ENCODE measurements at regions not wholly inside any gene's neighbourhood (a gene's known extent, or its start where the extent isn't known, plus 50 kb on each side); places are given as distances from the start of the nearest gene placed in this dataset.
"Not testable (repeated sequence)": the region's sequence is repeated elsewhere in the genome, so short reads cannot be mapped to it uniquely, and the experiment has no call there.

GRCh38 chr5:122515210-122515609 lies 203.2 kb downstream of the SNCAIP start:
- H3K4me1 ChIP-seq; H3K27ac ChIP-seq; H3K36me3 ChIP-seq; DNase-seq; H3K4me3 ChIP-seq; H3K9me3 ChIP-seq; intact Hi-C loops (cut with DNase I; ENCODE audit: low total_unique reads); H3K27me3 ChIP-seq: not testable (repeated sequence)

- TF ChIP-seq CTCF (IDR thresholded peaks at IDR 0.05) (peak; percentile 40 to 51 (median 46)), POLR2A (IDR thresholded peaks at IDR 0.05) (no peak)
- H3K4me3 ChIP-seq: no peak overlapping the region
- H3K4me1 ChIP-seq: no peaks in the 10 kb centered on the region
- intact Hi-C loops (cut with DNase I; ENCODE audit: low total_unique reads): no loop called here
- H3K27me3 ChIP-seq: no peaks in the 10 kb centered on the region
- no peaks in the 10 kb centered on the region for H3K9me3 ChIP-seq
- no peaks in the 10 kb centered on the region for H3K36me3 ChIP-seq
- no peak overlapping the region for H3K27ac ChIP-seq
- DNase-seq: peak; percentile 28 to 33
Observed at GRCh38 chr5:122515709-122516431, 203.8 kb downstream of the SNCAIP start.

GRCh38 chr5:122516432-122516743 lies 204.4 kb downstream of the SNCAIP start:
- Histone ChIP-seq H3K36me3 (no peaks in the 10 kb centered on the region), H3K27ac (no peak overlapping the region), H3K9me3 (no peaks in the 10 kb centered on the region), H3K4me1 (no peaks in the 10 kb centered on the region), H3K27me3 (no peaks in the 10 kb centered on the region), H3K4me3 (no peak overlapping the region)
- no peak for DNase-seq
- intact Hi-C loops (cut with DNase I; ENCODE audit: low total_unique reads): no loop called here
- no peak for TF ChIP-seq CTCF (IDR thresholded peaks at IDR 0.05)

- intact Hi-C loops (cut with DNase I; ENCODE audit: low total_unique reads): no loop called here
- TF ChIP-seq CTCF (IDR thresholded peaks at IDR 0.05): no peak
- TF ChIP-seq POLR2A (IDR thresholded peaks at IDR 0.05): no peak
Observed at GRCh38 chr5:122517091-122517490, 205.1 kb downstream of the SNCAIP start.

GRCh38 chr5:122523776-122524175 lies 211.7 kb downstream of the SNCAIP start:
- H3K4me1 ChIP-seq: no peaks in the 10 kb centered on the region
- no peak for TF ChIP-seq POLR2A (IDR thresholded peaks at IDR 0.05)
- TF ChIP-seq CTCF (IDR thresholded peaks at IDR 0.05): no peak
- no peaks in the 10 kb centered on the region for H3K36me3 ChIP-seq
- H3K27me3 ChIP-seq: no peaks in the 10 kb centered on the region
- intact Hi-C loops (cut with DNase I; ENCODE audit: low total_unique reads): no loop called here
- H3K27ac ChIP-seq: no peak overlapping the region
- no peak for DNase-seq
- H3K9me3 ChIP-seq: no peaks in the 10 kb centered on the region
- no peak overlapping the region for H3K4me3 ChIP-seq

More at GRCh38 chr5:122517091-122517490, 205.1 kb downstream of the SNCAIP start:
- DNase-seq: no peak
- Histone ChIP-seq H3K4me1 (no peaks in the 10 kb centered on the region), H3K27ac (no peak overlapping the region), H3K36me3 (no peaks in the 10 kb centered on the region), H3K9me3 (no peaks in the 10 kb centered on the region), H3K27me3 (no peaks in the 10 kb centered on the region), H3K4me3 (no peak overlapping the region)

GRCh38 chr5:122527547-122527946 lies 215.5 kb downstream of the SNCAIP start:
- intact Hi-C loops (cut with DNase I; ENCODE audit: low total_unique reads): no loop called here
- Histone ChIP-seq H3K4me3 (no peak overlapping the region), H3K27me3 (no peaks in the 10 kb centered on the region), H3K4me1 (no peaks in the 10 kb centered on the region), H3K9me3 (no peaks in the 10 kb centered on the region), H3K27ac (no peak overlapping the region), H3K36me3 (no peaks in the 10 kb centered on the region)
- TF ChIP-seq CTCF (IDR thresholded peaks at IDR 0.05) (no peak), POLR2A (IDR thresholded peaks at IDR 0.05) (no peak)
- no peak for DNase-seq

Data from uterus (tissue), 3 donors.